ENCODE measurements at regions not wholly inside any gene's neighbourhood (a gene's known extent, or its start where the extent isn't known, plus 50 kb on each side); places are given as distances from the start of the nearest gene placed in this dataset.

DNA sequence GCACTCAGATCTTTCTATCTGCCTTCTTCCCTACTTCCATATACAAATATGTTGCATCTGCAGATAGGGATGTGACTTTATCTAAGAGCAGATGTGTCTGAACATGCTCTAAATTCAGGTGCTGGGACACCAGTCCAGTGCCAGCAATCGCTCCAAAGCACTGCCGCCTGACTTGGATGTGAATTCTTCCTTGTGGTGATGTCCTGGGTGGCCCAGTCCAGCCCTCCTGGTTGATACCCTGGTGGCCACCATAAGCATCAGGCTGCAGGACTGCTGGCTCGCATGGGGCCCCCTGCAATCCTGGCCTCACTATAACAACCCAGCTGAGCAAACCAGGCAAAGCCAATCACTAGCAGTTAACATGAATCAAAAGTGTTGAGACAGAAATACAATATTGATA lies 149.2 kb upstream of the PDE1C start:
- TF ChIP-seq CTCF (IDR thresholded peaks at IDR 0.05; ENCODE audit: low read depth, low read length): no peak
- TF ChIP-seq, protein P1, sequence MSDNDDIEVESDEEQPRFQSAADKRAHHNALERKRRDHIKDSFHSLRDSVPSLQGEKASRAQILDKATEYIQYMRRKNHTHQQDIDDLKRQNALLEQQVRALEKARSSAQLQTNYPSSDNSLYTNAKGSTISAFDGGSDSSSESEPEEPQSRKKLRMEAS (IDR thresholded peaks at IDR 0.05; ENCODE audit: low read depth, low read length): no peak
